GM04503 (cell line): ENCODE measurements at regions not wholly inside any gene's neighbourhood (a gene's known extent, or its start where the extent isn't known, plus 50 kb on each side); places are given as distances from the start of the nearest gene placed in this dataset.
"Not testable (repeated sequence)": the region's sequence is repeated elsewhere in the genome, so short reads cannot be mapped to it uniquely, and the experiment has no call there.

ENCODE experiments used
- DNase-seq: peaks from one replicate; pipeline ENCODE4 v3.0.0-alpha.2; 2012; ENCODE audit warnings: low read depth

GRCh38 chr19:28065026-28065425 lies 1147.9 kb downstream of the UQCRFS1 start:
- DNase-seq = no peak

GRCh38 chr19:28063702-28064101 lies 1149.2 kb downstream of the UQCRFS1 start:
- no peak for DNase-seq

- DNase-seq = no peak
These were observed 1151.8 kb downstream of the UQCRFS1 start for GRCh38 chr19:28061111-28061510.

GRCh38 chr19:28057026-28057425 lies 1155.9 kb downstream of the UQCRFS1 start:
- not testable (repeated sequence) for DNase-seq

GRCh38 chr19:28051047-28051446 lies 1161.9 kb downstream of the UQCRFS1 start:
- no peak for DNase-seq

- no peak for DNase-seq
These were observed 1163.1 kb downstream of the UQCRFS1 start for GRCh38 chr19:28049875-28050274.

DNA sequence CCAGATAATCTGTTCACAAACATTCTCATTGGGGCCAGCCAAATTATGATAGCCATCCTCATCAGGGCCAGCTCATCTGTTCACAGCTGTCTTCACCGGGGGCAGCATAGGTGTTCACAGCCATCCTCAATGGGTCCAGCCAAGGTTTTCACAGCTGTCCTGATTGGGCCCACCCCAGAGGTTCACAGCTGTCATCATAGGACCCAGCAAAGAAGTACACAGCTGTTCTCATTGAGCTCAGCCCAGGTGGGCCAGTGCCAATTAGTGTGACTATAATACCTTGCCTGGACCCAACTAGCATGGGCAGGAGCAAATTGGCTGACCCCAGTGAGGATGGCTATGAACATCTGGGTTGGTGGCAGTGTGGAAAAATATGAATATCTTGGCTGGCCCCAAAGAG lies 1166.0 kb downstream of the UQCRFS1 start:
- no peak for DNase-seq

GRCh38 chr19:28045621-28046020 lies 1167.3 kb downstream of the UQCRFS1 start:
- DNase-seq = no peak

DNA sequence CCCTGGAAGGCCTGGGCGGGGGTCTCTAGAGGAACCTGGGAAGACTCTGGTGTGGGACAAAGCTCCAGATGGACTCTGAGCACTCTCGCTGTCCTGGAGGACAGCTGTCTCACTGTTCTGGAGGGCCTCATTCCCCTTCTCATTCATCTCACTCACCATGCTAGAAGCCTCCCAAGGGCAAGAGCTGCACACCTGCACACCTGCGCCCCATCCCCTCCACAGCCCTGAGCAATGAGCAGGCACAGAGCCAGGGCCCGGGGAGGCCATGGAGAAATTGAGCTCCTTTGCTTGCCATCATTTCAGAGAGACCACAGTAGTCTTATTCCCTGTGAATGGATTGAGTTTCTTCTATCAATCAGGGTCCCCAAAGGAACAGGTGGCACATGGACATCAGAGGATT lies 1168.5 kb downstream of the UQCRFS1 start:
- DNase-seq = no peak

GRCh38 chr19:28042516-28042915 lies 1170.4 kb downstream of the UQCRFS1 start:
- DNase-seq = no peak

DNA sequence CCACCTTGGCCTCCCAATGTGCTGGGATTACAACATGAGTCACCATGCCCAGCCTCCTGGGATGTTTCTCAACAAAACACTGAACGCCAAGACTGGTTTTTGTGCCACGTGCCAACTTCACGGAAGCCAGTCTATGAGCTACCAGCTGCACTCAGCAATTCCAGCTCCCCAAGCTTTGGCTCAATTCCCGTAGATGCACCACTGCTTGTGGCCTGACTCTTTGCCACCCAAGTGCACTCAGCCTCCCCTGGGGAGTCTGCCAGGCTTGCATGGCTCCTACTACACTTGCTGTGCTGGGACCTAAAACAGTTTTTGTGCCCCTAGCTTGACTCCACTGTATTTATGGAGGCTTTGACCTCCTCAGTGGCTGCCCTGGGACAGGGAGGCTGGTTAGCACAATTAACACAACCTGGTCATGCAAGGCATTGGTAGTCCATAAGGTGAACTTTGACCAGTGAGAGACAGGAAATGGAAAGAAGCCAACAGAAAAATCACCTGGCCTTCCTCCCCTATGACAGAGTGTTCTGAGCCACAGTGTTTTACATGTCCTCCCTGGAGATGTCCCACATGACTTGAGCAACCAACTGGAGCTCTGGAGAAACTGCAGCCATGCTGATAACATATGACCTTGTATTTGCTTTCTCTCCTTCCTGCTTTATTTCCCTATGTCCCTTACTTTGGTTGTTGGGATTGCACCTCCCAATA lies 1173.1 kb downstream of the UQCRFS1 start:
- no peak for DNase-seq

DNA sequence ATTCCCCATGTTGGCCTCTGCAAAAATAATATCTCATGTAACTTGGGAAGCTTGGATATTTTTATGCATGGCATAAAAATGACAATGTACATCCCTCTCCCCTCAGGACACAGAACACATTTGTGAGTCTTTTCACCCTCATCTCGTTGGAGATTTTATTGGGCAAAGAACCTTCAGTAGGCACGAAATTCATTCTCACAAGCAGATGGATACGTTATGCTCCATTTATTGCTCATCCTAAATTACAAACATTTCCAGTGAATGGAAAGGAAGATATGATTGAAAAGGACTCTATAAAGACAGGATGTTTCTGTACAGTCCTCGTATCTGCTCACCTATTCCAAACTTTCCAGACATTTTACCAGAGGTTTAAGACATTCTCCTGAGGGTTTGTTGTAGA lies 1175.8 kb downstream of the UQCRFS1 start:
- DNase-seq = no peak

- DNase-seq = no peak
These were observed 1176.5 kb downstream of the UQCRFS1 start for GRCh38 chr19:28036486-28036885.

DNA sequence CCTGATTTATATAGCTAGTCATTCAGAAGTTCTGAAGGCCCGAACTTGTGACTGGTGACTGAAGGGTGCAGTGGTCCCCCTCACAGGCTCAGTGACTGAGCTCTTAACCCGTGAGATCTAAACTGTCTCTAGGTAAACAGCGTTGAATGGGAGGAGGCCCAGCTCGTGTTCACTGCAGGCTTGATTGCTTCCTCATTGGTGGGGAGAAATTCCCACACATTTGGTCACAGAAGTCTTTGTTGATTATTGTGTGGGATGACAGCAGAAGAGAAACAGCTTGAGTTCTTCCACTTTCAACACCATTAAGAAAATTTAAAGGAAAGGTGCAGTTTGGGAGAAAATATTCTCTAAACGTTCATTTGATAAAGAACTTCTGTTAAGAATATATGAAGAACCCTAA lies 1178.0 kb downstream of the UQCRFS1 start:
- DNase-seq = no peak

DNA sequence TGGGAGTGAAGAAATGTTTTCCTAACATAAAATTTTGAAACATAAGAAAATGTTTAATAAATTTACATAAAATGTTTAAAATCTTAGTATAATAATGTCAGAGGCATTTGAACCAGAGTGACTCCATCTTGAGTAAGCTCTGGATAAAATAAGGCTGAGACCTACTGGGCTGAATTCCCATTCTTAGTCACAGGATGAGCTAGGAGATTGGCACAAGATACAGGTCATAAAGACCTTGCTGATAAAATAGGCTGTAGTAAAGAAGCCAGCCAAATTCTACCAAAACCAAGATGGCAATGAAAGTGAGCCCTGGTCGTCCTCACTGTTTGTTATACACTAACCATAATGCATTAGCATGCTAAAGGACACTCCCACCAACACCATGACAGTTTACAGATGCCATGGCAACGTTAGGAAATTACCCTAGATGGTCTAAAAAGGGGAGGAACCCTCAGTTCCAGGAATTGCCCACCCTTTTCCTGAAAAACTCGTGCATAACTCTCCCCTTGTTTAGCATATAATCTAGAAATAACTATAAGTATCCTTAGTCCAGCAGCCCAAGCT lies 1184.0 kb downstream of the UQCRFS1 start:
- DNase-seq = no peak

GRCh38 chr19:28027116-28027515 lies 1185.8 kb downstream of the UQCRFS1 start:
- DNase-seq = no peak

- no peak for DNase-seq
These were observed 1186.3 kb downstream of the UQCRFS1 start for GRCh38 chr19:28026636-28027035.

DNA sequence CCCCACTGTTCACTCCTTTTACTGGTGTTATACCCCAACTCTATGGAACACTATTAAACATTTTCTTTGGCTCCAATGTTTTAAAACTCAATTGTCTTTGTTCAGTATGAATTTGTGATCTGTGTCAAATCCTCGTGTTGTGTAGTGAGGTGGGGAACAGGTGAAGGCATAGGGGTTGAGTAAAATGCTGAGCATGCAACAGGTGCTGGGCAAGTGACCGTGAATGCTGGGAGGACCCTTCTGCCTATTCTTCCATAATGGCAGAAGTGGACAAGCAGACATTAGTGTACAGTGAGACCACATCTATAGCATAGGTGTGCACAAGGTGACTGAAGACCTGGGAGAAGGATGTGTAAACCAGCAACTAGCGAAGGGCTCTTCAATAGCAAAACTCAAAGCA lies 1188.0 kb downstream of the UQCRFS1 start:
- DNase-seq = no peak

GRCh38 chr19:28023064-28023463 lies 1189.9 kb downstream of the UQCRFS1 start:
- DNase-seq = peak; percentile 22

DNA sequence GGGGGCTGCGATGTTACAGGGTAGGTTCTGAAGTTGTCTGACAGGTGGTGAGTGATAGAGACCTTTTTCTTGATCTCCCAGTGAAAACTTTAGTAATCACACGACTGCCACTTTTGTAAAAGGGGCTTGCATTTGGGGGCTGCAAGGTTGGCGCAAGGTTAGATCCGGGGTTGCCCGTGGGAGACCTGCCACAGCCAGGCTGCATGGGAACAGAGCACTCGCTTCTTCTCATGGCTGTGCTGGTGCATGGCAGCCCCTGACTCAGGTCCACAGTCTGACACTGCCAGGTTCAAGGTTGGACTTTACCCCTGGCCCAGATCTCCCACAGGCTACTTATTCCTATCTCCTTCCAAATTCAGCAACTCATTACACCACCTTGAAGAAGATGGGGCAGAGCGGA lies 1190.4 kb downstream of the UQCRFS1 start:
- DNase-seq = no peak

DNA sequence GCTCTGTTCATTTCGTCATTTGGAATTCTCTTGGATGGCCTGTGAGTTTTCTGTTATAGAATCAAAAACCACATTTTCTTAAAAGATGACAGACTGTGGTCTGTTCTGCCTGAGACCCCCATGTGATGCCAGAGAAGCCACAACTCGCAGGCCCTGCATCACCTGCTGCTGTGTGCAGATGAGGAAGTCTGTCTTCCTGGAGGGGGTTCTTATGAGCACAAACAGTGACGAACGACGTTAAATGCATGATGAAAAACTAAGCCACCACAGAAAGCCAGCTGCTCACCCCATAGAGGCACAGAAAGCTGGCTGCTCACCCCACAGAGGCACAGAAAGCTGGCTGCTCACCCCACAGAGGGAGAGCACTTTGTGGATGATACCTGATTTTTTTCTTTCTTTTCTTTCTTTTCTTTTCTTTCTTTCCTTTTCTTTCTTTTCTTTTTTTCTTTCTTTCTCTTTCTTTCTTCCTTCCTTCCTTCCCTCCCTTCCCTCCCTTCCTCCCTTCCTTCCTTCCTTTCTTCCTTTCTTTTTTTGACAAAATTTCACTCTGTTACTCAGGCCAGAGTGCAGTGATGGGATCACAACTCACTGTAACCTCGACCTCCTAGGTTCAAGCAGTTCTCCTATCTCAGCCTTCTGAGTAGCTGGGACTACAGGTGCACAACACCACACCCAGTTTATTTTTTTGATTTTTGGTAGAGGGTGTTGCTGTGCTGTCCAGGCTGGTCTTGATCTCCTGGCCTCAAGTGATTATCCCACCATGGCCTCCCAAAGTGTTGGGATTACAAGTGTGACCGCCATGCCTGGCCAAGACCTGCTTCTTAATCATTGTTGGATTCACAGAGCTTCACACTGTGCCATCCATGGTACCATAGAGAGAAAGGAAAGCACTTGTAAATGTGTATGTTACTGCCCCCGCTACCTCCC lies 1191.4 kb downstream of the UQCRFS1 start:
- DNase-seq = no peak

- no peak for DNase-seq
These were observed 1192.2 kb downstream of the UQCRFS1 start for GRCh38 chr19:28020619-28021258.

DNA sequence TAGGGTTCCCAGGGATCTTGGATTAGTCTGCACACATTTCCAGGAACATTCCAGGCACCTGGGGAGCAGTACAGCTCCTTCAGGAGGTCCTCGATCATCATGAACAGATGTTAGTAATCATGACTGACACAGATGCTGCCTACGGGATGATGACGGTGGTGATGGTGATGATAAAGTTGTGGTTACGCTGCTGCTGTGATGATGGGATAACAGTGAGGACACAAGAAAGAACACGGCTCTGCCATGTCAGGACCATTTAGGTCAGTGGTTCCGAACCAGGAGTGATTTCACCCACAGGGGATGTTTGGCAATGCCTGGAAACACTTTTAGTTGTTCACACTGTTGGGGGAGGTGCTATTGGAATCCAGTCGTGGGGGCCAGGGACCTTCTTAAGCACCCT lies 1193.0 kb downstream of the UQCRFS1 start:
- no peak for DNase-seq
